ENCODE measurements at regions not wholly inside any gene's neighbourhood (a gene's known extent, or its start where the extent isn't known, plus 50 kb on each side); places are given as distances from the start of the nearest gene placed in this dataset.

GRCh38 chr1:22319608-22320007 is 132.0 kb upstream of the ZBTB40 start (continued):
- TF ChIP-seq CHD7 (IDR thresholded peaks at IDR 0.05; ENCODE audit: insufficient replicate concordance, low read length) (no peak), HDAC6 (IDR thresholded peaks at IDR 0.05; ENCODE audit: low read depth, low read length) (no peak), TBP (IDR thresholded peaks at IDR 0.05; ENCODE audit: low read depth, low read length) (no peak), FOSL1 (IDR thresholded peaks at IDR 0.05; ENCODE audit: insufficient read depth, low read depth, low read length) (no peak)

All from H1 (cell line).